PC-3 (cell line): ENCODE measurements at regions not wholly inside any gene's neighbourhood (a gene's known extent, or its start where the extent isn't known, plus 50 kb on each side); places are given as distances from the start of the nearest gene placed in this dataset.

Experiments
- ATAC-seq: fragments of 200-7000 bp; cut with Tn5 transposase; 2 replicates; pipeline ENCODE4 v1.9.1; 2020; ENCODE audit warnings: mild to moderate bottlenecking, moderate library complexity
- BruUV-seq: library from RNA; stranded (reverse); fragments of 400-500 nt; replicated peaks from 2 replicates; lab custom pipeline; 2021; lab: Mats Ljungman, UMichigan
- CTCF ChIA-PET: fragments of 300-600 bp; sonication (Branson Sonifier 250); formaldehyde crosslinking; loops from one replicate; lab custom pipeline; 2022; ENCODE audit warnings: antibody characterized with exemption; lab: Charles Lee
- POLR2A ChIA-PET: fragments of 300-600 bp; sonication (Branson Sonifier 250); formaldehyde crosslinking; loops from one replicate; lab custom pipeline; 2022; ENCODE audit warnings: antibody characterized with exemption; ENCODE audit not compliant: unreplicated experiment; lab: Charles Lee
- DNase-seq: peaks from one replicate; pipeline ENCODE4 v3.0.0-alpha.2; 2015
- H2AFZ ChIP-seq: fragments of 300-600 bp; sonication (generic); 2 replicates; pipeline ENCODE4 v1.6.0; 2016; ENCODE audit warnings: antibody characterized with exemption, low read length
- H3F3A ChIP-seq: fragments of 300-600 bp; sonication (generic); one replicate; pipeline ENCODE4 v1.6.0; 2017; ENCODE audit warnings: antibody characterized with exemption, low read length, control low read depth, mild to moderate bottlenecking; ENCODE audit not compliant: unreplicated experiment
- H3K27ac ChIP-seq: fragments of 300-600 bp; sonication (generic); 2 replicates; pipeline ENCODE4 v1.5.1; 2016; ENCODE audit warnings: mild to moderate bottlenecking, low read length
- H3K27me3 ChIP-seq: fragments of 300-600 bp; sonication (generic); 2 replicates; pipeline ENCODE4 v1.6.1; 2016; ENCODE audit warnings: low read length, mixed read lengths
- H3K36me3 ChIP-seq: fragments of 300-600 bp; sonication (generic); 2 replicates; pipeline ENCODE4 v1.6.1; 2016; ENCODE audit warnings: low read depth, mixed run types, low read length, mixed read lengths
- H3K4me1 ChIP-seq: fragments of 300-600 bp; sonication (generic); 2 replicates; pipeline ENCODE4 v1.5.1; 2016; ENCODE audit warnings: low read length; ENCODE audit not compliant: insufficient read depth
- H3K4me2 ChIP-seq: fragments of 300-600 bp; sonication (generic); 2 replicates; pipeline ENCODE4 v1.6.0; 2016; ENCODE audit warnings: low read length
- H3K4me3 ChIP-seq: fragments of 300-600 bp; sonication (generic); 2 replicates; pipeline ENCODE4 v1.5.1; 2016; ENCODE audit warnings: mild to moderate bottlenecking, low read length, mixed read lengths
- H3K79me2 ChIP-seq: fragments of 300-600 bp; sonication (generic); 2 replicates; pipeline ENCODE4 v1.6.1; 2017; ENCODE audit warnings: low read length, mixed read lengths
- H3K9ac ChIP-seq: fragments of 300-600 bp; sonication (generic); 2 replicates; pipeline ENCODE4 v1.6.0; 2016; ENCODE audit warnings: mild to moderate bottlenecking, low read length
- H3K9me2 ChIP-seq: fragments of 300-600 bp; sonication (generic); replicated peaks from 2 replicates; pipeline ENCODE4 v1.6.1; 2016; ENCODE audit warnings: mixed run types, low read length, mixed read lengths
- H3K9me3 ChIP-seq: fragments of 300-600 bp; sonication (generic); 2 replicates; pipeline ENCODE4 v1.6.1; 2016; ENCODE audit warnings: low read length, mixed read lengths
- H4K20me1 ChIP-seq: fragments of 300-600 bp; sonication (generic); 2 replicates; pipeline ENCODE4 v1.6.1; 2016; ENCODE audit warnings: low read length, mixed read lengths
- EZH2 ChIP-seq: fragments of 300-600 bp; sonication (generic); IDR thresholded peaks from one replicate; pipeline ENCODE4 v1.6.1; 2017; ENCODE audit warnings: antibody characterized with exemption, mild to moderate bottlenecking, low read length; ENCODE audit not compliant: unreplicated experiment
- EZH2phosphoT487 ChIP-seq: fragments of 300-600 bp; sonication (generic); IDR thresholded peaks from 2 replicates; pipeline ENCODE4 v1.6.1; 2018; ENCODE audit warnings: mild to moderate bottlenecking, antibody characterized with exemption, low read length, borderline replicate concordance
- intact Hi-C: fragments of 100-400 bp; cut with micrococcal nuclease; formaldehyde crosslinking; loops from 2 replicates; pipeline ENCODE4 v1.9.0; 2023
- TF ChIP-seq, protein P1 (sequence below): fragments of 300-600 bp; sonication (generic); conservative IDR thresholded peaks from 2 replicates; pipeline ENCODE4 v1.5.1; 2017; ENCODE audit warnings: antibody characterized with exemption, low read depth, mild to moderate bottlenecking, low read length

DNA sequence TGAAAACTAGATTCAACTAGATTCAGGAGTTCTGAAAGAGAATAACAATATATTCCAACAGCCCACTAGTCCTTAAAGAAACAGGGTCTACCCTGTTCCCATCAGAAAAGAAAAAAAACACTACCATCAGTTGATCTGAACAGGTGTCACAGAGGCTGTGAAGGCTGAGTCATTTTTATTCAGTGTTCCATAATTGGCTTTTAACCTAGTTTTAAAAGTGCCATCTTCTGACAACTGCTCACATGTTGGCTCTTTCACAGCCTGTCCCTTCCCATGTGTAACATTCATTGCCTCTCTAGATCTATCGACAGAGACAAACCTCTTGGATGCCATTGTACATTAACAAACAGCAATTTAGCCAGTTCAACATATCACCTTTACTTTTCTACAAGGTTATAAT lies 243.7 kb downstream of the TBX15 start:
- Histone ChIP-seq H3K9me2 (no peaks in the 10 kb centered on the region), H3K9me3 (no peaks in the 10 kb centered on the region), H3K4me2 (no peak overlapping the region), H3K4me3 (no peak overlapping the region), H3K36me3 (no peaks in the 10 kb centered on the region), H3K27me3 (peaks cover 37% of the 10 kb centered on the region), H3F3A (no peaks in the 10 kb centered on the region), H3K9ac (no peak overlapping the region), H3K4me1 (no peaks in the 10 kb centered on the region), H2AFZ (no peak overlapping the region), H3K27ac (no peak overlapping the region), H3K79me2 (no peaks in the 10 kb centered on the region), H4K20me1 (no peaks in the 10 kb centered on the region)
- no peak for DNase-seq
- intact Hi-C loops, result no loop called here
- ATAC-seq, result no peak
- ChIA-PET POLR2A (no interaction called here), CTCF (no interaction called here)
- no TSS peak for BruUV-seq
- TF ChIP-seq EZH2 (no peak), EZH2phosphoT487 (no peak)
- TF ChIP-seq, protein P1, sequence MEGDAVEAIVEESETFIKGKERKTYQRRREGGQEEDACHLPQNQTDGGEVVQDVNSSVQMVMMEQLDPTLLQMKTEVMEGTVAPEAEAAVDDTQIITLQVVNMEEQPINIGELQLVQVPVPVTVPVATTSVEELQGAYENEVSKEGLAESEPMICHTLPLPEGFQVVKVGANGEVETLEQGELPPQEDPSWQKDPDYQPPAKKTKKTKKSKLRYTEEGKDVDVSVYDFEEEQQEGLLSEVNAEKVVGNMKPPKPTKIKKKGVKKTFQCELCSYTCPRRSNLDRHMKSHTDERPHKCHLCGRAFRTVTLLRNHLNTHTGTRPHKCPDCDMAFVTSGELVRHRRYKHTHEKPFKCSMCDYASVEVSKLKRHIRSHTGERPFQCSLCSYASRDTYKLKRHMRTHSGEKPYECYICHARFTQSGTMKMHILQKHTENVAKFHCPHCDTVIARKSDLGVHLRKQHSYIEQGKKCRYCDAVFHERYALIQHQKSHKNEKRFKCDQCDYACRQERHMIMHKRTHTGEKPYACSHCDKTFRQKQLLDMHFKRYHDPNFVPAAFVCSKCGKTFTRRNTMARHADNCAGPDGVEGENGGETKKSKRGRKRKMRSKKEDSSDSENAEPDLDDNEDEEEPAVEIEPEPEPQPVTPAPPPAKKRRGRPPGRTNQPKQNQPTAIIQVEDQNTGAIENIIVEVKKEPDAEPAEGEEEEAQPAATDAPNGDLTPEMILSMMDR, result no peak

GRCh38 chr1:118739501-118739900 lies 248.6 kb downstream of the TBX15 start:
- H3K4me1 ChIP-seq, result no peaks in the 10 kb centered on the region
- POLR2A ChIA-PET, result no interaction called here
- no peak overlapping the region for H3K27ac ChIP-seq
- no peak overlapping the region for H2AFZ ChIP-seq
- CTCF ChIA-PET, result no interaction called here
- no peaks in the 10 kb centered on the region for H3K79me2 ChIP-seq
- no peaks in the 10 kb centered on the region for H3F3A ChIP-seq
- H4K20me1 ChIP-seq, result no peaks in the 10 kb centered on the region
- BruUV-seq, result no TSS peak
- peaks cover 31% of the 10 kb centered on the region for H3K27me3 ChIP-seq
- no peaks in the 10 kb centered on the region for H3K36me3 ChIP-seq
- TF ChIP-seq, protein P1, result no peak
- no peak for TF ChIP-seq EZH2phosphoT487
- TF ChIP-seq EZH2, result no peak
- no peak overlapping the region for H3K4me2 ChIP-seq
- intact Hi-C loops, result no loop called here
- H3K9me2 ChIP-seq, result no peaks in the 10 kb centered on the region
- no peak overlapping the region for H3K4me3 ChIP-seq
- no peaks in the 10 kb centered on the region for H3K9me3 ChIP-seq
- no peak for ATAC-seq
- no peak for DNase-seq
- H3K9ac ChIP-seq, result no peak overlapping the region

DNA sequence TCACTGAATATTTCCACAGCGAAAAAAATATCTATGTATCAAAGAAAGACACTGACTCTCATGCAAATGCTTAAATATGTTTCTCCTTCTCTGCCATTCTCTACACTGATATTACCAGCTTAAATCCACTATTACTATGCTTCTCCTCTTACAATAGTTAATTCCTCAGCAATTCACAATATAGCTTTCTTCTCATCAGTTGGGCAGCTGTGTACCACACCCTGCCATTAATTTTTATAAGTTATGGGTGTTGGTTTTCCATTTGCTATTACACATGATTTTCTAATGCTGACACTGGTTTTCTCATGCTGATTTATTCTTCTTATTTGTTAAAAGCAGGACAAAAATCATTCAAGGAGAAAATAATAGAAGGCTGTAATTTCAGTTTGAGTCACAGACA lies 251.8 kb downstream of the TBX15 start:
- Histone ChIP-seq H4K20me1 (no peaks in the 10 kb centered on the region), H3F3A (no peaks in the 10 kb centered on the region), H3K4me1 (no peaks in the 10 kb centered on the region), H3K79me2 (no peaks in the 10 kb centered on the region), H3K36me3 (no peaks in the 10 kb centered on the region), H3K4me2 (no peak overlapping the region), H3K9ac (no peak overlapping the region), H3K27ac (no peak overlapping the region), H3K9me3 (no peaks in the 10 kb centered on the region), H3K4me3 (no peak overlapping the region), H3K27me3 (peaks cover 16% of the 10 kb centered on the region), H3K9me2 (no peaks in the 10 kb centered on the region), H2AFZ (no peak overlapping the region)
- ChIA-PET POLR2A (no interaction called here), CTCF (no interaction called here)
- TF ChIP-seq EZH2 (no peak), EZH2phosphoT487 (no peak)
- TF ChIP-seq, protein P1, result no peak
- intact Hi-C loops, result no loop called here
- no TSS peak for BruUV-seq
- ATAC-seq (no peak), DNase-seq (no peak)
